AG20443 (cell line): ENCODE measurements at regions not wholly inside any gene's neighbourhood (a gene's known extent, or its start where the extent isn't known, plus 50 kb on each side); places are given as distances from the start of the nearest gene placed in this dataset.
A peak's percentile ranks its signal among the peaks of the same experiment; 100 is the strongest.
"Not testable (repeated sequence)": the region's sequence is repeated elsewhere in the genome, so short reads cannot be mapped to it uniquely, and the experiment has no call there.

ENCODE experiments used
- DNase-seq: peaks from one replicate; pipeline ENCODE4 v3.0.0; 2012; ENCODE audit warnings: low spot score, mixed read lengths

DNA sequence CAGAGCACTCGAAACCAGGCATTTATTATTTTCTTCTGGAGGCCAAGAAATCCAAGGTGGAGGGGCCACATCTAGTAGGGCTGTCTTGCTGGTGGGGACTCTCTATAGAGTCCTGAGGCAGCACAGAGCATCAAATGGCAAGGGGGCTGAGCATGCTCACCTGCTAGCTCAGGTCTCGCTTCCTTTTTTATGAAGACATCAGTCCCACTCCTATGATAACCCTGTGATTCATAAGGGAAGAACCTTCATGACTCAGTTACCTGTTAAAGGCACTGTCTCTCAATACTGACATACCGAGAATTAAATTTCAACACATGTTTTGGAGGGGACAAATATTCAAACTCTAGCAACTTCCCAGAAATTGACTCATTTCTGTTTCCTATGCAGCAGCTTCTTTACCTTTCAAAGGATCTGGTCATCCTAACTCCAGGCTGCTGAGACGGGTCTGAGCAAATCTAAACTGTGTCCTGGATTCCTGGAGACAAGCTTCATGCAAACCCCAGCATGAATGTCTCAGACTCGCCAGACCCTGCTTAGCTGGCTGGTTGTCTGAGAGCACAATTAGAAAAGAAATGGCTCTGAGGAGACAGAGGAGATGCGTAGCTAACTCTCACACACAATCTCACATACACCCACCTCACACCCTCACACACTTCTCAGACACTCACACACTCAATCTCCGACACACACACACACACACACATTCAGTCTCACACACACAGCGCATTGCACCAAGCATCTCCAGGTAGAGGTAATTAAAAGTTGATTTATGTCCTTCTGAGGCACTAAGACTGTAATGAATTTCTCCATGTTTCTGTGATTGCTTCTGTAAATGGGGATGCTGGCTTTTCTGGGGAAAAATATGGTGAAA, 280.8 kb downstream of the BCL2L11 start:
- DNase-seq, result not testable (repeated sequence)

GRCh38 chr2:111402450-111402849, 281.7 kb downstream of the BCL2L11 start:
- not testable (repeated sequence) for DNase-seq

DNA sequence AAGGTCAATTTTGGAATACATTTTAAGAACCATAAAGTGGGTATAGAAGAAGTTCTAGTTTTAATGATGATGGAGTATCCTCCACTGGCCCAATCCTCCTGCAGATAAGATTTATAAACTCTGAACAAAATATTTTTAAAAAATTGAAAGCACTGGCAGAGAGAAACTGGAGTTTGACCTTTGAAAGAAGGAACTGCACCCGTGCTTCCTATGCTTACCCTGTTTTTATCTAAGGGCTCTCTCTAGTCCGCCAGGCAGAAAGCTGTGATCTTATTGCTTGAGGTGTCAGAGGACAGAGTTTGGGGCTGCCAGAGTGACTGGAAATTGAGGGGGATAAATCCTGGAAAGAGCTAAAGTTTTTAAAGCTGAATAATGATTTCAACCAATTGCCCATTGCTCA, 282.6 kb downstream of the BCL2L11 start:
- DNase-seq, result not testable (repeated sequence)

GRCh38 chr2:111406616-111407015, 285.9 kb downstream of the BCL2L11 start:
- not testable (repeated sequence) for DNase-seq

DNA sequence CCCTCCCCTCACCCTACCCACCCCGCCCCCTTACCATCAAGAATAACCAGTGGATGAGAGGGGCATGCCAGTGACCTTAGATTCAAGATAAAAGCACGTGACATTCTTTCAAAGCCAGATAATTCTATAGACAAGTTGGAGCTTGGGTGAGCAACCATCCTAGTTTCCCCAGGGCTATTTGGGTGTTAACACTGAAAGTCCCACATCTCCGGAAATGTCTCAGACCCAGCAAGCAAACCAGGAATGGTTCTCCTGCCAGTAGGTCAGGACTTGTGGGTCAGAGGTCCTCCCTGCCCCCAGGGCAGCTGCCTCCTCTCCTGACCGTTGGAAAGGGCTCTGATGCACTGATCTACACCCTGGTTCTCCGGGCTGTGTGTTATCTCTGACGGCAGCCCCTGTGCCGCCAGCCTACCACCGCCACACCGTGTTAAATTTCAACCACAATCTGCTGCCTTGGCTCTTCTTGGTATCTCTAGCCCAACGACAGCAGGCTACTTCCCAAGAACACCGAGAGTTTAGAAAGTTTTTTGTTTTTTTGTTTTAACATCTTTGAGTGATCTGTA, 287.0 kb downstream of the BCL2L11 start:
- DNase-seq, result not testable (repeated sequence)

DNA sequence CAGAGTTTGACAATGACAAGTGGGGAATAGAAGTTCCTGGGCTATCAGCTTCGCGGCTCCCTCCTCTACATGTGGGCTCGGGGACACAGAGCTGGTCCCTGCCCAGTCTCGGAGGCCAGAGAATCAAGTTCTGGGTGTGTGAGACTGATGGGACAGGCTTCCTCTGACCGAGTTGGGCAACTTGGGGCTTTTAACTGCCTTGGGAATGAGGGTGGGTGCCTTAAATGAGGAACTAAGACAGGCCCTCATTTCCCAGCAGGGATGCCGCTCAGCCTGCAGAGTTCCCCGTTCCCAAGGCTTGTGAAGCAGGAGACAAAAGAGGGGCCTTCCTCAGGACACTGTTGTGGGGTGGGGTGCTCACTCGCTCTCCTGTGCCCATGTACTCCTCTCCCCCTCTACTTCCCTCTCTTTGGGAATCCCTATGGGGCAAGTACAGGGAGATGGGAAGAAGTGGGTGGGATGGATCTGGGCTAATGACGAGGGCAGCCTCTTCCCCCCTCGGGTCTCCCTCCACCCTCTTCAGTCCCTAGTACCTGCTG, 290.2 kb downstream of the BCL2L11 start:
- not testable (repeated sequence) for DNase-seq

DNA sequence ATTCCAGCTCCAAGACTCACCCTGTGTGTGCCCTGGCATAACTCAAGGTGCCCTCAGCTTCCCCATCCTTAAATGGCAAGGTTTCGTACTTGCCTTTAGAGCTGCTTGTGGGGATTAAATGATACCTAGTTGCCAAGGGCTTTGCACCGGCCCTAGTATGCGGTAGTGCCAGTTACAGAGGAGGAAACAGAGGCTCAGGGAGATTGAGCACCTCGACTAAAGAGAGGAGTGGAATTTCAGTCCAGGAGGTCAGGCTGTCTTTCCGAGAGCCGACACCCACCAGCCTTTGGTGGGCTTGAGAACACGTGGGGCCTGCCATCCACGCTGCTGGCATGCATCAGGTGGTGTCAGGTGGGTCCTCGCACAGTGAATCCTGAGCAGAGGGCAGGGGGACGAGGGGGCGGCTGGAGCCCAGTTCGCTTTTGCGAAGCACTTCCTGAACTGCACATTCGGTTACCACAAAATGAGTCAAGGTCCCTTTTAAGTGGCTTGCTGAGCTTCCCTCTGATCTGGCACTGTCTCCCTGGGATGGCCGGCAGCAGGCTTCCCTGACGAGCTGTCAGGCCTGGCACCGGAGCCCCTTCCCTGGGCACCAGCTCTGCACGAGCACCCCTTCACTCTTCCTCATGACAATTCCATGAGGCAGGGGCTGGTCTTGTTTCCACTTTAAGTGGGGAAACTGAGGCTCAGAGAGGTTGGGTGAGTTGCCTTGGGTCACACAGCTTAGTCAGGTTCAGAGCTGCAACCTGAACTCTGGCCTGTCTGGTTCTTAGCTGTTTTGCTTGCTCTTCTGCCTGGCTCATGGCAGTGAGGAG, 291.4 kb downstream of the BCL2L11 start:
- DNase-seq, result not testable (repeated sequence)

GRCh38 chr2:111412841-111413650, 292.3 kb downstream of the BCL2L11 start:
- DNase-seq, result not testable (repeated sequence)

DNA sequence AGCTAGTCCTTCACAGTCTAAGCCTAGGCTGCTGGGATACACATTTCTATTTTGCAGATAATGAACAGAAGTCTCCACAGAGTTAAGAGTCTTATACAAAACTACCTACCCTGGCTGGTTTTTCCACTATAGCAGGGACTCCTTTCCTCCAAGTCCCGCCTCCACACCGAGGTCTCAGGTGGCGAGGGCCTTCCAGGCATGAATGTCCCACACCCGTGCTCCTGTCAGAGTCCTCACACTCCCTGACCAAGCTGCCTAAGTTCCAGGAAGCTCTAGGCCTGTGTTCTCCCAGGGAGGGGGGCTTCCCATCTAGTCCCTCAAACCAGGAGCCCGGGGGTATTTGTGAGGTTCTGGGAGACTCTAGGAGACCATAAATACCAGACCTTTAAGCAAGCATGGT, 293.2 kb downstream of the BCL2L11 start:
- not testable (repeated sequence) for DNase-seq

DNA sequence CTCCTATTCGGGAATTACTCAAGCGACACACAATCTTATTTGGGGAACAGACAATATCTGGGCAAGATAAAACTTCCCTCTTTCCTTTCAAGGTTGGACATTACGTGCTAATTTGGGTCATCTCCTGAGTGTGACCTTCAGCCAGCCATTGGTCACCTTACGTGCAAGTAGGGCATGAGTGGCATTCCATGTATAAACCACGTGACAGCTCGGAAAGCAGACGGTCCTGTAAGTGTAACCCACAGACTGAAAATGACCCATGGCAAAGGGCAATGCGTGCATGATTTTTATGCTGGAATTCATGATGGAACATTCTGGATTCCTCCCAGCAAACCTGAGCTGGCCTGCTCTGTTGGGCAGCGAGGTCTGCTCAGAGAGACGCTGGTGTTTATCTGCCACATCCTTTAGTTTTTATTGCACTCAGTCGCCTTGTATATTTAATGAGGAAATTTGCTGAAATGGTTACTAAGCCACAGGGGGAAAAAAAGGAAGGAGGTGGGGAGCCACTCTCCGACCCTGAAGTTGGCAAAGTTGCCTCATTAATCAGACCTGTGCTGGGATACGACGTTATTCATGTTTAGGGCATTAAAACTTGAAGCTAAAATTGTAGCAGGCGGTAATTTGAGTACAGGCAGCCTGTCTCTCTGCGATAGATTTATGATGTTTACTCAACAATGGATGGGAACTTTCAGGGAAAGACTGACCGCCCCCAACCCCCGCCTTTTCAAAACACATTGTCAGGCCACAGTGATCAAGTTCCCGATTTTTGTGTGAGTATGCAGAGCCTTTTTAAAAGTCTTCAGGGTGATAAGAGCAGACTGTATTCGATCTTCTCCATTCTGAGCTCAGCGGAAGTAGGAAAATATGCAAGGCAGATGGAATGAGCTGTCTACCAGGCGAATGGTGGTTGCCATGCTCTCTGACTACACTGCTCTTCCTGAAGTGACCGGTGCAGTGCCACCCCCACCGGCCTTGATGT, 295.3 kb downstream of the BCL2L11 start:
- peak; percentile 4 for DNase-seq

- DNase-seq, result not testable (repeated sequence)
These were observed 296.3 kb downstream of the BCL2L11 start for GRCh38 chr2:111417026-111417425.

DNA sequence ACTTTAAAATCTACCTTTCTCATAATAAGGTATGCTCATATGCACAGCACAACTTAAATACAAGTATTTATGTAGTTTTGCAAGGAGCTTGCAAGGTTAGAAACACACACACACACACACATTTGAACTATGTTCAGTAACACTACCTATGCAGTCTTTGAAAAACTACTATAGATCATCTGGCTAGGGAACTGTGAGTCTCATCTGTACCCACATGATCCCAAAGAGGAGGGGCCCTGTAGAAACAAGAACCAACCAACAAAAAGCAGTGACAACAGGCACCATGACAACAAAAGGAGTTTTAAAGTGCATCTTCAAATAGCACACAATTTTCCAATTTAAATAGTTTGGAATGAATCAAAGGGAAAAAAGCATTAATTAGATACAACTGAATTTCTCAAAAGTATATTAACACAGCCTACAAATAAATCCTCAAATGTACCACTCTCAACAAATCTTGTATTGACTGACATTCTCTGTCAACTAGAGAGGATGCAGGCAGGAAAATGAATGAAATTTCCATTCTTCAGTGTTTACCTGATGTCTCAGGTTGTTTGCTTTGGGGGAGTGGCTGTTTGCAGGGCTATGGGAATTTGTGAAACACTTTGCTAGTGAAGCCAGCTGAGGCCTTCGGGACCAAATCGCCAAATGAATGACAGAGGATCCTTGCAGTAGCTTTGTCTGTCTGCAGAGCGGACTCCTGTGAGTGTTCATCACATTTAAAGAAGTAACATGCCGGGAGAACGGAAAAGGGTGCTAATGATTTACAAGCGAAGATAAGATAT, 297.6 kb downstream of the BCL2L11 start:
- DNase-seq, result not testable (repeated sequence)

DNA sequence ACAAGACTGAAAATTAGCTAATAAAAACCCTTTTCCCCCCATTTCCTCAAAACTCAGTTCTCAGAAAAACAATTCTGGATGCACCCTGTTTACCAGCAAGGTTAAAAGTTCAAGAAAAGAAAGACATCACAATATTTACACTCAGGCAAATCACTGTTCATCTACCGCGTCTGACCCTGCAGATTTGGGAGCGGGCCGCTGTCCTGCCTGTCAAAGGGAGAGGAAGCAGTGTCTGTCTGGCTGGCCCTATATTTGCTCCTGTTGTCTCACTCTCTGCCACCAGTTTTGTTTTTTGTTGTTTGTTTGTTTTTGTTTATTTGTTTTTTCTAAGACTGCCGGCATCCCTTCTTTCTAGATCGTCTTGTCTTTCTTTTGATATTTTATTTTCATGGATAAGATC, 299.4 kb downstream of the BCL2L11 start:
- not testable (repeated sequence) for DNase-seq

GRCh38 chr2:111420835-111421234, 300.1 kb downstream of the BCL2L11 start:
- DNase-seq, result not testable (repeated sequence)

- DNase-seq, result not testable (repeated sequence)
These were observed 301.2 kb downstream of the BCL2L11 start for GRCh38 chr2:111421949-111422348.

DNA sequence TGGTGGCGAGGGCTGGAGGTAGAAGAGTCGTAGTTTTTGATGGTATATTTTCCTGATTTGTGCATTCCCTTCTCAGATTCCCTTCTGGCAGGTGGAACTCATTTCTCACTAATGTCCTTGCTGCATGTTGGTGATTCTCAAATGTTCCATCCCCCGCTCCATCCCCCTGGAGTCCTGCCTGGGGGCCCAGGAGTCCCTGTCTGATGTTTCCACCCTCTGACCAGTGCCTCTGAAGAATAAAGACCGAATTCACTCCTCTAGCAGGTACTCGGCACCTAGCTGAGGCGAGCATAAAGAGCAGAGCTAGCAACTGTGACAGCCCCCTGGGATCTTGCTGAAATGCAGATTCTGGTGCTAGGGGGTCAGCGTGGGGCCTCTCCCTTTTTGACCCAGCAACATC, 301.8 kb downstream of the BCL2L11 start:
- peak; percentile 3 for DNase-seq

- not testable (repeated sequence) for DNase-seq
These were observed 302.5 kb downstream of the BCL2L11 start for GRCh38 chr2:111423184-111423583.

GRCh38 chr2:111424176-111424575, 303.5 kb downstream of the BCL2L11 start:
- DNase-seq, result not testable (repeated sequence)

DNA sequence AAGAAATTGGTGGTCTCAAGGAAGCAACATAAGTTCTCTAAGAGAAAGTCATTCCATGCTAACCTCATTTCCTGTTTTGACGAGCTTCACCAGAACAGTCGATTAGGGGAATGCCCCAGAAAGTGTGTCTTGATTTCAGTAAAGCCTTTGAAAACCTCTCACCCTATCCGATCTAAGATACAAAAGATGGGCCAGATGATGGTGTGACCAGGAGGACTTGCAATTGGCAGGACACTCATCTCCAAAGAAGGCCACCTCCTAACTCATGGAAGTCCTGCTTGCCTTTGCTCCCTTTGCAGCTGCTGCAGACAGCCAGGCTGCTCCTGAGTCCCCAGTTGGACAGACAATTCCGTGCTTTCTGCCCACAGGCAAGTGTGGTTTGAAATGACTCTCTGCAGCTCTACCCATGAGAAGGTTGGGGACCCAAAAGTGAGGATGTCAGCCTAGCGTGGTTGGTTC, 304.2 kb downstream of the BCL2L11 start:
- not testable (repeated sequence) for DNase-seq
